Heart left ventricle (tissue), 16 donors: ENCODE measurements at regions not wholly inside any gene's neighbourhood (a gene's known extent, or its start where the extent isn't known, plus 50 kb on each side); places are given as distances from the start of the nearest gene placed in this dataset.

ENCODE experiments used
- ATAC-seq, 4 donors: fragments of 200-7000 bp; cut with Tn5 transposase; one replicate each; pipeline ENCODE4 v1.9.1; 2020 to 2022; ENCODE audit warnings: moderate library complexity in 4 of 4, mild to moderate bottlenecking in 3 of 4, moderate number of reproducible peaks in 1 of 4
- DNase-seq, 5 donors: peaks; one replicate each; pipeline ENCODE4 v3.0.0-alpha.2; 2020
- H3K27ac ChIP-seq, 12 donors: fragments of 200-600 bp; sonication (generic) in 4 of 12; one replicate each; pipeline versions ENCODE4 v1.5.0 to v1.8.0; 2016 to 2022; ENCODE audit warnings: mild to moderate bottlenecking in 2 of 12
- H3K27me3 ChIP-seq, 9 donors: fragments of 200-600 bp; sonication (generic) in 2 of 9; one replicate each; pipeline versions ENCODE4 v1.5.1 to v1.8.0; 2016 to 2022; ENCODE audit warnings: mild to moderate bottlenecking in 3 of 9
- H3K36me3 ChIP-seq, 9 donors: fragments of 200-600 bp; sonication (generic) in 2 of 9; one replicate each; pipeline versions ENCODE4 v1.5.0 to v1.8.0; 2018 to 2022; ENCODE audit warnings: mild to moderate bottlenecking in 2 of 9
- H3K4me1 ChIP-seq, 12 donors: fragments of 200-600 bp; sonication (generic) in 4 of 12; one replicate each; pipeline versions ENCODE4 v1.5.0 to v1.8.0; 2016 to 2022; ENCODE audit warnings: mild to moderate bottlenecking in 3 of 12
- H3K4me3 ChIP-seq, 12 donors: fragments of 200-600 bp; sonication (generic) in 4 of 12; one replicate each; pipeline versions ENCODE4 v1.5.0 to v1.8.0; 2017 to 2022; ENCODE audit warnings: mild to moderate bottlenecking in 9 of 12, moderate library complexity in 4 of 12
- H3K9me3 ChIP-seq, 12 donors: fragments of 200-600 bp; sonication (generic) in 4 of 12; one replicate each; pipeline versions ENCODE4 v1.5.0 to v1.8.0; 2016 to 2022; ENCODE audit warnings: mild to moderate bottlenecking in 1 of 12
- CTCF ChIP-seq, 12 donors: fragments of 200-600 bp; sonication (generic) in 4 of 12; IDR thresholded peaks; one replicate each; pipeline versions ENCODE4 v1.5.0 to v1.8.0; 2018 to 2022; ENCODE audit warnings: antibody characterized with exemption in 12 of 12, mild to moderate bottlenecking in 5 of 12
- POLR2A ChIP-seq, 2 donors: fragments of 450-650 bp; IDR thresholded peaks; one replicate each; pipeline ENCODE4 v1.6.1; 2017; ENCODE audit warnings: antibody characterized with exemption in 2 of 2, mild to moderate bottlenecking in 2 of 2, moderate library complexity in 2 of 2
- WGBS, 4 donors: extraction: QIAGEN DNeasy Blood & Tissue Kit in 2 of 4; methylation state at CpG; one replicate each; pipeline versions ENCODE4 v1.1.5 to v1.1.7; 2013 to 2018; 5-methylcytosine and 5-hydroxymethylcytosine counted together
- intact Hi-C, 10 donors: fragments of 100-400 bp; cut with DNase I; formaldehyde crosslinking; loops; one replicate each; pipeline versions ENCODE4 v1.11.1 to v1.14.2; 2022
- donor health status: ischemic (EF 13 %, LVEDD 7.1; RV severe dilation, severe dysfunction).
- donor health status: healthy with polysubstance abuse.
- donor health status: DM: no; HTN: yes; CAD: no.
- donor health status: DM: no; HTN: no; CAD: no.
- donor health status: ischemic (EF 25% LVEDD 6.9; RV normal size, moderate dysfunction).
- donor health status: ischemic (EF 25% LVEDD 5.7; RV mildly dilated, moderate dysfunction).
- donor health status: healthy.
- donor health status: DM: yes; HTN: yes; CAD: no.
- donor health status: ischemic (EF 35%, LVEDD 5.7; RV mildly dilated, moderate dysfunction).
- donor health status: nonischemic (EF 11% LVEDD 7.7; RV severe dilation, severe dysfunction).
- donor health status: DM: yes; HTN: yes; CAD: no.
- donor health status: PGD.
- donor health status: ischemic (EF 29% LVEDD 5.4; RV normal size, mild dysfunction).
- donor health status: nonischemic (EF 23%, LVEDD 6.1; RV moderate dilation, normal function).

DNA sequence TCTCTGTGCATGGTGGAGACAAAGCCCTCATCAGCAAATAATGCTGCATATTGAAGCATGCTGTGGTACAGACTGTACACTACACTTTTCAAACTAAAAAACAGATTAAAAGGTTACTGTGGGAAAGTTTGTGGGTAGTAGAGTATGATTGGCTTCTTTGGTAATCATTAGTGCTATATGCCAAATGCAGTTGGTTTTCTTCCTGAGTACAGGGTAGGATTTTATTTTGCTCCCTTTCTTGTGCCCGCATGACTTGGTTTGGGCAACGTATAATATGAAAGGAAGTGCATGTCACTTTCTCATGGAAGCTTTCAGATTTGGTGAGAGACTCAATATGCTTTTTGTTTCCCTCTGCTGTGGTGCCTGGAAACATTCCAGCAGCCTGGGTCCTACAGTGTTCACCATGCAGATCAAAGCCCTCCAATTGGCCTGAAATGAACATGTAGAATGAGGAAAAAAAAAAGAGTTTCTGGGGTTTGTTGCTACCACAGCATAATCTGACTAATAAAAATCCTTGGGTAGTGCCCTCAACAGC, 270.7 kb upstream of the ADGRB3 start:
- WGBS, 4 donors: 60 to 72% (median 65%) methylated on average over 2 of the region's 2 CpGs
- DNase-seq: no peak
- intact Hi-C loops: no loop called here
- TF ChIP-seq POLR2A (IDR thresholded peaks at IDR 0.05): no peak
- no peak for TF ChIP-seq CTCF (IDR thresholded peaks at IDR 0.05)
- Histone ChIP-seq H3K27ac (no peak overlapping the region), H3K36me3 (no peaks in the 10 kb centered on the region), H3K4me1 (no peaks in the 10 kb centered on the region), H3K4me3 (no peak overlapping the region), H3K27me3 (no peaks in the 10 kb centered on the region), H3K9me3 (peaks cover 0 to 14% (median 0%) of the 10 kb centered on the region in 12 donors)
- no peak for ATAC-seq

- TF ChIP-seq POLR2A (IDR thresholded peaks at IDR 0.05): no peak
- peak in 5 of 12 donors; percentile 13 to 40 (median 36) for TF ChIP-seq CTCF (IDR thresholded peaks at IDR 0.05)
- no peaks in the 10 kb centered on the region for H3K9me3 ChIP-seq
- H3K4me1 ChIP-seq: no peaks in the 10 kb centered on the region
- H3K4me3 ChIP-seq: no peak overlapping the region
- no peaks in the 10 kb centered on the region for H3K36me3 ChIP-seq
- ATAC-seq: no peak
- WGBS, 4 donors: 7 to 43% (median 29%) methylated on average over 1 of the region's 1 CpG
- intact Hi-C loops: loop anchor here in 2 of 10 donors (5.0 kb wide), 1 partner anchor 433 kb away; no protein-coding TSS in a partner anchor
- no peak overlapping the region for H3K27ac ChIP-seq
- no peak for DNase-seq
- no peaks in the 10 kb centered on the region for H3K27me3 ChIP-seq
These were observed 291.2 kb upstream of the ADGRB3 start for GRCh38 chr6:68343901-68344300.

- 30 to 65% (median 60%) methylated on average over 1 of the region's 1 CpG for WGBS, 4 donors
- TF ChIP-seq POLR2A (IDR thresholded peaks at IDR 0.05) (no peak), CTCF (IDR thresholded peaks at IDR 0.05) (no peak)
- no peak overlapping the region for H3K4me3 ChIP-seq
- DNase-seq: no peak
- H3K9me3 ChIP-seq: no peaks in the 10 kb centered on the region
- H3K4me1 ChIP-seq: no peaks in the 10 kb centered on the region
- intact Hi-C loops: loop anchor here in 2 of 10 donors (5.0 kb wide), 1 partner anchor 435 kb away; no protein-coding TSS in a partner anchor
- no peaks in the 10 kb centered on the region for H3K36me3 ChIP-seq
- H3K27ac ChIP-seq: no peak overlapping the region
- ATAC-seq: no peak
- H3K27me3 ChIP-seq: no peaks in the 10 kb centered on the region
These were observed 292.8 kb upstream of the ADGRB3 start for GRCh38 chr6:68342286-68342685.

DNA sequence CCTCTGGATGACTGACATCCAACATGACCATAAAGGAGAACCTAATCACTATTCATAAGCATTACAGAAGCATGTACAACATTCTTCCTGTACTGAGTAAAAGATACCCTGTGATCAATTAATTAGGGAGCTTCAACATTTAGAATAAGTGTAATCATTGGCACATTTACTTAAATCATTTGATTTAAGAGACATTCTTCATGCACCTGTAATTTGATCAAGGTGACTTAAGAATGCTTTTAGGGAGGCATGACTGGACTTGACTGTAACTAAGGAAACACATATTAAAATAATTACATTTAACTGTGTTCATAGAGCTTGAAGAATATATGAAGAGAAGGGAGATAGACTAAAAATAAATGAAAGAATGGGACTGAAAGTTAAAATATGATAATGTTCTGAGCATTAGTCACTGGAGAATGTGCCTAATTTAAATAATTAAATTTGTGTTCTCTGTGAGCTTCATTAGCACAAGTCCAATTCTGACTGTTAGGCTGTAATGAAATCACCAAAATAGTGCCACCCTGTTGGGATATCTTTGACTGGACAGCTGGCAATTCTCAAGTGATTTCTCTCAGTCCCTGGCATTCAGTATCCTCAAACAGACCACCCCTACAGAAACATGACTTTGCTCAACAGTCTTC, 295.5 kb upstream of the ADGRB3 start:
- TF ChIP-seq CTCF (IDR thresholded peaks at IDR 0.05): no peak
- no peak for TF ChIP-seq POLR2A (IDR thresholded peaks at IDR 0.05)
- no peak for ATAC-seq

More for the DNA sequence above, 295.5 kb upstream of the ADGRB3 start:
- Histone ChIP-seq H3K9me3 (no peaks in the 10 kb centered on the region), H3K27me3 (no peaks in the 10 kb centered on the region), H3K27ac (no peak overlapping the region), H3K4me1 (no peaks in the 10 kb centered on the region), H3K36me3 (no peaks in the 10 kb centered on the region), H3K4me3 (no peak overlapping the region)
- no peak for DNase-seq
- intact Hi-C loops: loop anchor here in 2 of 10 donors (5.0 kb wide), 1 partner anchor 438 kb away; no protein-coding TSS in a partner anchor
